ENCODE measurements at regions not wholly inside any gene's neighbourhood (a gene's known extent, or its start where the extent isn't known, plus 50 kb on each side); places are given as distances from the start of the nearest gene placed in this dataset.
"Not testable (repeated sequence)": the region's sequence is repeated elsewhere in the genome, so short reads cannot be mapped to it uniquely, and the experiment has no call there.

DNA sequence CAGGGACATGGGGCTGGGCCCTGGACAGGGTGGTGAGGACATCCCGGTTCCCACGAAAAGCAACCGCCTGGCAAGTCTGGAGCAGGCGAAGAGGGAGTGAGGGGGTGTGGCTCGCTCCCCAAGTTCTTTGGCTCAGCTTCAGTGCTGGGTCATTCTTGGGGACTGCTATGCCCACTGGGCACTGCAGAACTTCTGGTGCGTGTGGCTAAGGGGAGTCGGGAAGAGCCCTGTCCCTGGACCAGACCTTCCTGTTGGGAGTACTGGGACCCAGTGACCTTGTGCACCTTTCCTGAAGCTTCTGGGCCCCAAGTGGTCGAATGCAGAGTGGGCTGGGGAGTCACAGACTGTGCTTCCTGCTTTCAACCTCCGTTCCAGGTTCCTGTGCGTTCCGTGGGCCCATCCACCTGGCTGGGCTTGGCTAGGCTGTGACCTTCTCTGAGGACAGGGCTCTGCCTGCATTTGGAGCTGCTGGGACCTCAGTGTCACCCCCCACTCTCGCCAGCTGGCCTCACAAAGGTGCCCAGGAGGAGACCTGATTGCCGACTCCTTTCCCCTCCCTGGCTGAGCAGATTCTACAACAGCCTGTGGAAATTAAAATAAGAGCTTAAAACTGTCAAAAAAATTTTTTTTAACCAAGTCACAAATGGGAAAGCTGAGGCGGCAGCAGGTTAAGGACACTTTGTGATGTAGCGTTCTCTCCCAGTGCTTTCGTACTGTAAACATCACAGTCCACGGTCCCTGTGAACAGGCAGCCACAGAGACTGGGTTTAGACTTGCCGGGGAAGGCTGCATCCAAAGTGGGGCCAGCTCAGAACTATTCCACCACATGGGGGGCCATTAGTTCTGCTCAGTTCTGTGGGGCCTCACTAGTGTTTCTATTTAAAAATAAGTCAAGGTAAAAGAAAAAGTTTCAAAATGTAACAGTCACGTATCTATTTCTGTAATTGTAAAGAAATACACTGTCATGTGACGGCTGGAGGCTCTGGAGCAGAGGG, 63.8 kb upstream of the WNT7B start:
- no peak for DNase-seq (ENCODE audit: low read depth)

DNA sequence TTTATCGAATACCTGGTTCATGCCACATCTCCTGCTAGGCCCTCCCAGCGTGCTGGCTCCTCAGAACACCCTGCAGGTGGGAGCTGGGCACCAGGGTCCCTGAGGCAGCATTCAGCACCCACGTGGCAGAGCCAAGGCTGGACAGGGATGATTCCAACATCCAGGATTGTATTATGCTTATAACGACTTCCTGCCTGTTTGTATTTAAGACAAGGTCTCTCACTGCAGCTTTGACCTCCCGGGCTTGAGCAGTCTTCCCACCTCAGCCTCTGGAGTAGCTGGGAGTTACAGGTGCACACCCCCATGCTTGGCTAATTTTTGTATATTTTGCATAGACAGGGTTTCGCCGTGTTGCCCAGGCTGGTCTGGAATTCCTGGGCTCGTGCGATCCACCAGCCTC, 64.7 kb upstream of the WNT7B start:
- no peak for DNase-seq (ENCODE audit: low read depth)

DNA sequence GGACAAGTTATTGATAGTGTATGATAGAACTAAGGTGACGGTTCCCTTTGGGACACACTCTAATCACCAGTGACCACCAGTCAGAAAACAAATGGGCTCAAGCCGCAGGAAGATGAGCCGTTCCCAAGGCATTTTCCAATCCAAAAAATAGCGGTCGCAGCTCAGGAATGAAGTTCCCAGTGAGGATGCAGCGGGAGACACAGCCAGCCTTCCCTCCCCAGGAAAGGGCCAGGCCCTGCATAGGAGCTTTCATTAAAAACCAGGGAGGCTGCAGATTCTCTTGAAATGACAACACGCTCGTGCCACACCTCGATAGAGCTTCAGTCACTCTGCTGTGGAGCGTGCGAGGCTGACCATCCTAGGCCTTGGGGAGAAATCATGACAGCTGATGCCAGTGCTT, 65.8 kb upstream of the WNT7B start:
- DNase-seq (ENCODE audit: low read depth), result no peak

DNA sequence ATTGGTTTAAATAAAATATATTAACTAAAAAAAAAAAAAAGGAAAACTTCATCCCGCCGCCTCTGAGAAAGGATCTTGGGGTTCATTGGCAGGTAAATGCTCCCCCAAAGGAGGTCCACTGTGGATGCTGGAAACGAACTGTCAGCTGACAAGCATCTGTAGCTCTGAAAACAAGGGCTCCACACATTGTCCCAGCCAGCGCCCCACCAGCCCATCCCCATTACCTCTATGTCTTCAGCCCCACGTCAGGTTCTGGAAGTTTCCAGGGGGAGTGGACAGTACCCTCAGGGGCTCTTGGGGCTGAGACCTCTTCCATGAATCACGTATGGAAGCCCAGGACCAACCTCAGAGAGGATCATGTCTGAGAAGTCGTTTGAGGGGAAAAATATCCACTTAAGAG, 66.4 kb upstream of the WNT7B start:
- no peak for DNase-seq (ENCODE audit: low read depth)

DNA sequence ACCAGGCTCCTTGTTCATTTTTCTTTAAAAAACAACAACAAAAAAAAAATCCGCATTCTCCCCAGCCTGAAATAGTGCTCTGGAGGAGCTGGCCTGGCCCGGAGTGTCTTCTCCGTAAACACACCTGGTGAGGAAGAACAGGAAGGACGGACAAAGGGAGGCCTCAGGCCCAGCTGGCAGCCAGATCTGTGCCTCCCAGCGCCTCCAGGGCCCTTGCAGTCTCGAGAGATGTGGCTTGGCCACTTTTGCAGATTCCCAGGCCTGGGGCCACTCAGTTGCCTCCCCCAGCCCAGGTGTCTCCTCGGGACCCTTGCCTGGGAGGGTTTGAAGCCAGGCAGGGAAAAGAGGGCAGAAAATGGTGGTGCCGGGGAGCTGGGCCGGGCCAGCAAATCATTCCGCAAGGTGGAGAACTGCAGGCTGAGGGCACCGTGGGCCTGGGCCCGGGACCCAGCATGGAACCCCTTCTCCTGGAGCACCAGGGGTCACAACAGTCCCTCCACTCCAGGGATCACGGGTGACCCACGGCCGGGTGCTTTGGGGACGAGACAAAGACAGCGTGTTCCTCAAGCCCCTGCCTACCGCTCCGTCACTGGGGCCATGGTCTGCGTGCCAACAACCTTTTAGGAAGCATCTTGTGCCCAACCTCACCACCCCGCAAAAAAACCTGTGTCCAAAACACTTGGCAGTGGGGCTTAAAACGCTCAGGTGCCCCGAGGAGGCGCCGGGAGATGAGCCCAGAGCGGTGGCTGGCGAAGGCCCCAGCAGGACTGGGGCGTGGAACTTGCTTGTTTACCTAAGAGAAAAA, 67.1 kb upstream of the WNT7B start:
- DNase-seq (ENCODE audit: low read depth), result no peak

DNA sequence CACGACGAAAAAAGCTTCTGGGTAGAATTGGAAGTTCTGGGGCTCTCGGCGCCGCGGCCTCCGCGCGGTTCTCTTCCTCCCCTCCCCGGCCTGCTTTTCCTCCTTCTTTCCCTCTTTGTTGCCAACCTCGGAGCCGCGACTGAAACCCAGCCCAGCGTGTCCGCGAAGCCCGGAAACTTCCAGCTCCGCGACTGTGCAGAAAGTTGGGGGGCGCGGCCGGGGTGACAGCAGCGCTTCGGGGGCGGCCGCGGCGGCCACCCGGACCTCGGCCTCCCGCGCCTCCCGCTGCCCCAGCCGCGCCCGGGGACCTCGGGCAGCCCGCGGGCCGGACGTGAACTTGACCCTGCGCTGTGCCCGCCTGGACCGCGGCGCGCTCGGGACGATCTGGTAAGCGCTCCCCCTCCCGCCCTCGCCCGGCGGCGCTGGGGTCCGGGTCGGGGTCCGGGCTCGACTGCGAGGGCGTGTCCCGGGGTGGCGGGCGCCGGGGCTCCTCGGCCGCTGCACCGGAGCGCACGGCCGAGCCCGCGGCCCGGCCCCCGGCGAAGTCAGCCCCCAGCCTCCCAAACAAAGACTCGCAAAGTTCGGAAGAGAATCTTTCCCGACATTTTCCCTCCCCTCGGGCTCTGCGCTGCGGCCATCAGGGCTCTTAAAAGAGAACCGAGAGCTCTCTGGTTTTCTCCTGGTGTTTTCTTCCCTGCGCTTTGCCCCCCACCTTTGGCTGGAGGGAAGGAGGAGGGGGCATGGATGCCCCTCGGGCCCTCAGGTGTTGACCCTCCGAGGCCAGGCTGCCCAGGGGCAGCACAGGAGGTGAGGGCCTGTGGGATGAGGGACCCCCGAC, 67.9 kb upstream of the WNT7B start:
- no peak for DNase-seq (ENCODE audit: low read depth)

DNA sequence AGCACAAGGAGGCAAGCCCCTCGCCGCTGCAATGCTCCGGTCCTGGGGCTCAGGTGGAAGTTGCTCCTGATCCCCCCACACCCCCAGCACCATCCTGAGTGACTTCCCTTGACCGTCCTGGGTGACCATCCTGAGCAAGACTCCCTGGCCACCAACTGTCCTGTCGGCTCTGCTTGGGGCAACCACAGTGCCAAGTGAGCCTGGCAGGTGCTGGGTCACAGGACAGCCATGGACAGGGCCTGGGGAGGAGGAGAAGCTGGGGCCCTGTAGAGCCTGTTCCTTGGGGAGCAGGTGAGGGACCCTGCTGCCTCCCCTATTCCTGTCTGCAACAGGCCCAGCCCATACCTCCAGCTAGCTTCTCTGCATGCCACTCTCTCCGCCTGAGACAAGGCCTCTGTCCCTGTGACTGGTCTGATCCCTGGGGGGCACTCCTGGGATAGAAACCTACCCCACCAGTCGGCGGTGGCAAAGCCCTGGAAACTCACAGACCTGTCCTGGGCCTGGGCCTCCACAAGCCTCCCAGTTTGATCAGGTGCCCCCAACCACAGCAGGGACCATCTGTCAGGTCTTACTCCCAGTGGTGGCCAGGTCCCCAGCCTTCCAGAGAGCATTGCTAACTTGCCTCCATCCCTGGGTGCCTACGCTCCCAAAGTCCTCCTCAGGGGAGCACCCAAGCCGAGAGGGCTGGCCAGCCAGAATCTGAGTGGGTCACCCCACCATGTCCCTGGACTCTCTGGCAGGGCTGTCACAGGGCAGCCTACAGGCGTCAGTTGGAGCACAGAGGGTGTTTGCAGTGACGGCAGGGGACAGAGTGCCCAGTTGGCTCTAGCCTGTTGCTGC, 68.7 kb upstream of the WNT7B start:
- no peak for DNase-seq (ENCODE audit: low read depth)

DNA sequence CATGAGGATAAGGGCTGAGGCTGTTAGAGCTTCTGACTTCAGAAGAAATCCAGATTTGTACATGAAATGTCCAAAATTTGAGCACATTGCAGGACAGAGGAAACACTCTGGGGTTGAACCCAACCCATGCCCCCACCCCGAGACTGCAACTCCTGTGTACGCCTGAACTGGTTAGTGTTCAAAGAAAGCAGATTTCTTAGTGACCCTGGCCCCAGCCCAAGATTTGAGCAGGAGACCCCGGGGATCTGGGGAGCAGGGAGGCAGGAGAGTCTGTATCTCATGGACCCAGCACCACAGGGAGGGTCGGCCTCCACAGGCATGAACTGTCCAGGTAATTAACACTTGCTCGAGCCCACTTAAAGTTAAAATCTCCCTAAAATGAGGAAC, 69.3 kb upstream of the WNT7B start:
- no peak for DNase-seq (ENCODE audit: low read depth)

DNA sequence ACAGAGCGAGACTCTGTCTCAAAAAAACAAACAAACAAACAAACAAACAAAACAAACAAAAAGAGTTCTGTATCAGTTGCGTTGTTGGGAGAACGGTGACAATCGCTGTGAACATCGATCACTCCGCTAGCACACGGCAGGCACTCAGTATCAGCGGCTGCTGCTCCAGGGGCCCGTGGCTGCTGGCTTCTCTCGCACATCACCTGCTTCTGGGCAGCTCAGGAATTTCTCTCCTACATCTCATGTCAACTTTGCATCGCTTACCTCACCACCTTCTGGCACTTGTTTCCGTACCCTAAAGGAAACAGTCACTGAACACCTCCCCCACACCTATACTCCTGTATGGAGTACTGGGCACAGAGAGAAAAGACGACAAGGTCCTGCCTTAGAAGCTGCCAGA, 70.3 kb upstream of the WNT7B start:
- no peak for DNase-seq (ENCODE audit: low read depth)

DNA sequence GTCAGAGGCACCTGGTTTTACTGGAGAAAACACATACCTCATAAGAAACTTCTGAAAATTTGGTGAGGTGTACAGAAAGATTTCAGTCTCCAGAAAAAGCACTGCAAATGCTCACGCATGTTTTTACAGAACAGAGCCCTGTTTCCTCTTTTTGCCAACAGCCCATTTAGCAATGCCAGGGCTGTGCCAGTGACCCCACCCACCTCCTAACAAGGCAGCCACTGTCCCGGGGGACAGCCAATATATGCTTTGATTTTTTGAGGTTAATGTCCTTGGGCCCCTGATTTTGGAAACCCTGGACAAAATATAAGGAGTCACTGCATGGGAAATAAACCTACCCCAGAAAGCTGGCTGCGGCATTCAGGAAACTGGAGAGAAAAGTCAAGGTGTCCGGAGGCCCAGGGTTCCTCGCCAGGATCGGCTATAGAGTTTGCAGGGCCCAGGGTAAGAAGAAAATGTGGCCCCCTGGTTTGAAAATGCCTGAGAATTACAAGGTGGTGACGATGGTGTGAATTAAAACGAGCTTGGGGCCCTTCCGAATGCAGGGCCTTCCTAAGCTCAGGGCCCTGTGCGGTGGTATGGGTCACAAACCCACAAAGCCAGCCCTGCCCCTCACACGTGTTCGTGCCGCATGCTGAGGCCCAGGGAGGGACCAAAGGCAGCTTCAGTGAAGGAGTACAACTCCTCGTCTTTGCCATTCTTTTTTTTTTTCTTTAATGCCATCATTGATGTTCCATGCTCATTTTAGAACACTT, 71.1 kb upstream of the WNT7B start:
- no peak for DNase-seq (ENCODE audit: low read depth)

DNA sequence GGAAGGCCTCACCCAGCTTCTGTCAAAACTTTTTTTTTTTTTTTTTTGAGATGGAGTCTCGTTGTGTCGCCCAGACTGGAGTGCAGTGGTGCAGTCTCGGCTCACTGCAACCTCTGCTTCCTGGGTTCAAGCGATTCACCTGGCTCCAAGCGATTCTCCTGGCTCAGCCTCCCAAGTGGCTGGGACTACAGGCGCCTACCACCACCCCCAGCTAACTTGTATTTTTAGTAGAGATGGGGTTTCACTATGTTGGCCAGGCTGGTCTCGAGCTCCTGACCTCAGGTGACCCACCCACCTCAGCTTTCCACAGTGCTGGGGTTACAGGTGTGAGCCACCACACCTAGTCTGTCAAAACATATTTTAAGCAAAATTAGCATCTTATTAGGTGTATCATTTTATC, 71.7 kb upstream of the WNT7B start:
- not testable (repeated sequence) for DNase-seq (ENCODE audit: low read depth)

DNA sequence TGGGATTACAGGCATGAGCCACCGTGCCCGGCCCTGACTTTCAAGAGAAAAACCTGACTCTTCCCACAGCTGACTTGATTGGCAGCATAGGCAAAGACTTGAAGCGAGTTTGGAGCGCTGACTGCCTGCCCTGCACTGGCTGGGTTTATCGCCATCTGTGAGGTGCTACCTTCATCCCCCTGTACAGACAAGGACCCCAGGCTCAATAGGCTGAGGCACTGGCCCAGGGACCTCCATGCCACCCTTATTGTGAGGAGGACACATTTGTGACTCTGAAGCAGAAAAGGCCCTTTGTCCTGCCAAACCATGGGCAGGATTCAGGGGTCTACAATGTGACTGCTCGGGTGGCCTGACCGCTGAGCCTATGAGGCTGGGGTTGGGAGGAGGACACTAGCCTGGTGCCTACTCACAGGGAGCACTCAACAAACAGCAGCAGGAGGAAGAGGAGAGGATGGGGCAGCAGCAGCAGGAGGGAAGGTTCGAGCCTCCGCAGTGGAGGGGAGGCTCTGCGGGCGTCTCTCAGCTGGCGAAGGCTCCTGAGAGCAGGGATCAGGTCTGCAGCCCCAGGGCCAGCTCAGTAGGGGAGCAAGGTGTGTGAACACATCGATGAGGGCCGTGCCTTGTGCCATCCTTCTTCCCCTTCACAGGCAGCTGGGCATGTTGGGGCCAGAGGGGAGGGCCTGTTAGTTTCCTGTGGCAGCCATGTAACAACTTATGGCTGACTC, 72.9 kb upstream of the WNT7B start:
- DNase-seq (ENCODE audit: low read depth), result no peak

DNA sequence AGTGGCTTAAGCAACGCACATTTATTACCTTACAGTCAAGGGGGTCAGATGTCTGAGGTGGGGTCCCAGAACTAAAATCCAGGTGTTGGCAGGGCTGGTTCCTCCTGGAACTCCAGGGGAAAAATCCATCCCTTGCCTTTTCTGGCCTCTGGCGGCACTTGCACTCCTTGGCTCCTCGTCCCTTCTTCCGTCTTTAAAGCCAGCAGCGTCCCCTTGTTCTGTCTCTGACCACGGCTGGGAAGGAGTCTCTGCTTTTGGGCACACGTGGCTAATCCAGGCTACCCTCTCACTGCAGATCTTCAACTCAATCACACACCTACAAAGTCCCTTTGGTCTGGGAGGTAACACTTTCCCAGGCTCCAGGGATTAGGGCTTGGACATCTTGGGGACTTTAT, 73.5 kb upstream of the WNT7B start:
- no peak for DNase-seq (ENCODE audit: low read depth)

DNA sequence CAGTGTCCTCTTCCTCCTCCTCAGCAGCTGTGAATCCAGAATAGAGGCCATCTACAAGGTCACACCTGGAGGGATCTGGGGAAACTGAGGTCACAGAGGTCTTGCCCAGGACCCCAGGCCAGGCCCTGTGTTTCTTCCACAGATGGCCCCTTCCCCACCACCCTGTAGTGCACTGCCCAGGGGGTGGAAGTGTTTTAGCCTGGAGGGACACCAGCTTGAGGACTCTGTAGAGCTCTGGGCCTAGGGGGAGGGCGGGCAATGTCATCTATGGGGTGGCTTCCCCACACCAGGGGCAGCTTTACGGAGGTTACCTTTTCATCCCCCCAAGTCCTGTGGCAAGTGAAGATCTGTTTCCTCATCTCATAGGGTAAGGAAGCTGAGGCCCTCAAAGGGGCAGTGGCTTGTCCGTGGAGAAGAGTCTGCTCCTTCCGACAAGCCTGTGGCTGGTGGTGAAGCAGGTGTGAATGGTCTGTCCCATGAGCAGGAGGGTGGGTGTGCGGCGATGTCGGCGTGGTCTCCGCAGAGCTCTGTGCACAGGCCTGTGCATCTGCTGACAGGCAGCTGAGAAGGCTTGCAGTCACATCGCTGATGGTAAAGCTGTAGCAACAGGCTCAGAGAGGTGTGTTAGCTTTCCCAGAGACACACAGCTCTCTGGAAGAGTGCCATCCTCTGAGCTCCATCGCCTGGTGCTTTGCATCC, 74.1 kb upstream of the WNT7B start:
- DNase-seq (ENCODE audit: low read depth), result no peak

DNA sequence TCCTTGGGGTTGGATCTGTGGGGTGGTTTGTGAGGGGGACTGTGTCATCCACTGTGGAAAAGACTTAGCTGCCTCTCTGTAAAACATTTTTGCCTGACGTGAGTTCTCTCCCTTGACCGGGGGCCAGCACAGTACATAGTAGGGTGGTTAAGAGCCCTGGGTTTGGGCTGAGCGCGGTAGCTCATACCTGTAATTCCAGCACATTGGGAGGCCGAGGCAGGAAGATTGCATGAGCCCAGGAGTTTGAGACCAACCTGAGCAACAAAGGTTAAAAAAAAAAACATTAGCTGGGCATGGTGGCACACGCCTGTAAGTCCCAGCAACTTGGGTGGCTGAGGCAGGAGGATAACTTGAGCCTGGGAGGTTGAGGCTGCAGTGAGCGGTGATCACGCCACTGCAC, 74.7 kb upstream of the WNT7B start:
- DNase-seq (ENCODE audit: low read depth), result no peak

DNA sequence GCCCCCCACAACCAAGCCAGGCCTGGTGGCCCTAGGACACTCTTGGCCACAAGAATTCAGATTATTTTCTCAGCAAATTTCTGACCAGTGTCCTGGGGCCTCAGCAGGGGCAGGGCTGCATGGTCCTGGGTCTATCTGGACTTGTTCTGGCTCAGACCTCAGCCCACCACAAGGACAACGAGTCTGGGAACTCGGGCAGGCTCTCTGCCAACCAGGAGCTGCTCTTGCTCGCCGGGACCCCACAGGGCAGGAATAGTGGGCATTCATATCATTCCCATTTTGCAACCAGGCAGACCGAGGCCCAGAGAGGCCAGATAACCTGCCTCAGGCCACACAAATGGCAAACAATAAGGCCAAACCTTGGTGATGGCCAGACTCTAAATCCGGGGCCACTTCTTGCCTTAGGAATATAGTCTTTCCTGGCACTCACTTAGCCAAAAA, 75.4 kb upstream of the WNT7B start:
- no peak for DNase-seq (ENCODE audit: low read depth)

DNA sequence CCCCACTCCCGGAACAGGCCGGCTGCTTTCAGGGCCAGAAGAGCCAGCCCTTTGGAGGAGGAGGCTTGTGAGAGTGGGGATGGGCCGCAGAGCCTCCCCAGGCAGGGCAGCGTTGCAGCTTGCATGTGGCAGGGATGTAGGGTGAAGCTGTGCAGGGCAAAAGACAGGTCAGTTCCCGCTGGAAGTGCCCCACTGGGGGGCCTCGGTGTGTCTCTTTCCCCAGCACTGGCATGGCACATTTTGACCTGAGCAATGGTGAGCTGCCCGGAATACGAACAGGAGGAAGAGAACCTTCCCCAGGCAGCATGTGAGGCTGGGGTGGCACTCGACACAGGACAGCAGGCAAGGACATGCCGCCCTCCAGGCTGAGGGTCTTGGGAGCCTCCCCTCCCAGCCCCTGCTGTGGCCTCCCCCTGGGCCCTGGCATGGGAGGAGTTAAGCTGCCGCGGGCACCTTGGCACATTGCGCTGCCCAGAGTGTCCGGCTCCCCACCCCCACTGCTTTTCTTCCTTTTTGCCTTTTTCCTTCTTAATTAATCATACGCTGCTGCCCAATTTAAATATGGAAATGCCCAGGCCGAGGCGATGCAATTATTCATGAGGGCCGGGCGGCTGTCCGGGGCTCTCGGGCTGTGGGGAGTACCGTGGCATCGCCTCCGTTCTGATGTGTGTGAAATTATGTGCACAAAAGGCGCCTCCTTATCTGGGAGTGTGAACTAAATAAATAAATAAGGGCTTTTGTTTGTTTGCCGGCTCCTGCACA, 76.0 kb upstream of the WNT7B start:
- DNase-seq (ENCODE audit: low read depth), result no peak

DNA sequence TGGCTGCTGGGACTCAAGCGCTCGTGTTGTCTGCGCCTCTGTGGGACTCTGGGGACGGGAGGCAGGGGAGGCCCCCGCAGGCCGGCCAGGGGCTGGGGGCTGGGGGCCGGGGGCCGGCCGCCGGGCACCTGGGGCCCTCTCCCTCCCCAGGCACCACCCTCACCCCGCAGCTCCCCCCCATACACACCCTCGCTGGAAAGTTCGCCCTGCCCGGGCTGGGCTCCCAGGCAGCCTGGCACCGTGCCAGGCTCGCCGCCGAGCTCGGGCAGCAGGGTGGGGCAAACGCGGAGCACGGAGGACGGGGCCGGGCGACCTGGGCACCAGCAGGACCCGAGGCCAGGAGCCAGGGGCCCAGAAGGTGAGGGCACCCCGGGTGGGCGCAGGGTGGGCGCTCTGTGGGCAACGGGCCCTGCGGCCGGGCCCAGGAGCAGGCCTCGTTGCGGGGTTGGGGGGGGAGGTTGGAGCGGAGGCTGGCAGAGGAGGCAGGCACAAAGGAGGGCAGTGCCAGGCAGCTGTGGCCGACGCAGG, 76.7 kb upstream of the WNT7B start:
- DNase-seq (ENCODE audit: low read depth), result peak; percentile 76

All from Daoy (cell line).